ENCODE measurements at regions not wholly inside any gene's neighbourhood (a gene's known extent, or its start where the extent isn't known, plus 50 kb on each side); places are given as distances from the start of the nearest gene placed in this dataset.

DNA sequence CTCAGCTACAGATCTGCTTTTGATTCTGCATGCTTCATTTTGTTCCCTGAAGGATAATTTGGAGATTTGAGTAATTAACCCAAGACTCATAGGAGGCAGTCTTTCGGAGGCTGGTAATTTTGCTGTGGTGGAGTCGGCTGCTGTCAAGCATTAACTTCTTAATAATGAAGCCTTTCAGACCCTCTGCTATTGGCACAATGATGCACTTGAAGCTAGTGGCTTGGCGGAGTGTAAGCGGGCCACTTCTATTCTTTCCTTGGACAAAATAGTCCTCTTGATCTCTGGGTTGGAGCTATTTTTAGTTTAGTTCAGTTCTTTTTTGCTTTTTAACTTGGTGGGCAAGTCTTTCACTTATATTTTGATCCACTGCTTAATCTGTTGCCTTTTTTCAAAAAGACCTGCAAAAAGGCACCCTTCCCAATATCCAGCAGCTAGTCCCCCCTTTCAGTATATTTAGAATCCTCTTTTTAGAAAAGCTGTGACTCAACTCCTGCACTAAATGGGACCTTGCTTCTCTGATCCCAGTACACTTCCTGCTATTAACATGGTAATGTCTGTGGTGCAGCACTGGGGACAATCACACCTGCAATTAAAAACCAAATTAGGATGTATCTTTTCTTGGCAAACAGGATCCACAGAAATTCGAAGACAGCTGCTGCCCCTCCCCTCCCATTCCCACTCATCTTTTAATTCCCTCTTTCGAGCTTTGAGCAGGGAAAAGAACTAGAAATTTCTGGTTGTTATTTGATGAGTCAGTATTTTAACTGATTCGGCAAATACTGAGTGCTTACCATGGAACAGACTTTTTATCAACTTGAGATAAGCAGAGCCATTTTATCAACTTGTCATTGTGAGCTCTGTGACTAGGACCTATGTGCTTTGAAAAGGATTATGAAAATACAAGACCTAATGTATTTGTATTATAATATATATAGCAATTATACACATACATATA is 169.4 kb upstream of the ANKRD55 start:
- TF ChIP-seq POLR2A (IDR thresholded peaks at IDR 0.05; ENCODE audit: low read length) (no peak), GATA1 (IDR thresholded peaks at IDR 0.05; ENCODE audit: low read depth, low read length) (no peak)

All from erythroblast (primary cell).